Fibroblast of lung (primary cell): ENCODE measurements at regions not wholly inside any gene's neighbourhood (a gene's known extent, or its start where the extent isn't known, plus 50 kb on each side); places are given as distances from the start of the nearest gene placed in this dataset.
"Not testable (repeated sequence)": the region's sequence is repeated elsewhere in the genome, so short reads cannot be mapped to it uniquely, and the experiment has no call there.

ENCODE experiments used
- CTCF ChIP-seq, 2 donors: IDR thresholded peaks in 1 of 2; conservative IDR thresholded peaks in 1 of 2; 1 replicate in 1 of 2; 2 replicates in 1 of 2; pipeline ENCODE4 v1.5.1; 2011 to 2012; ENCODE audit warnings: low read length in 2 of 2, control low read depth in 1 of 2, inconsistent platforms in 1 of 2, low read depth in 1 of 2, mild to moderate bottlenecking in 1 of 2
- EZH2 ChIP-seq: IDR thresholded peaks from 2 replicates; pipeline ENCODE4 v1.5.1; 2012; ENCODE audit warnings: low read length, control low read depth, mild to moderate bottlenecking; ENCODE audit errors: missing control alignments

GRCh38 chr16:88230276-88230966 is 152.3 kb upstream of the ZNF469 start:
- TF ChIP-seq CTCF (conservative IDR thresholded peaks at IDR 0.05 in 1 of 2, IDR thresholded peaks at IDR 0.05 in 1 of 2; ENCODE audit: low read depth in 1 of 2, low read length in 2 of 2); EZH2: not testable (repeated sequence)
